GM23248 (cell line): ENCODE measurements at regions not wholly inside any gene's neighbourhood (a gene's known extent, or its start where the extent isn't known, plus 50 kb on each side); places are given as distances from the start of the nearest gene placed in this dataset.

Experiments used
- DNase-seq: peaks from one replicate; pipeline ENCODE4 v3.0.0-alpha.2; 2015
- H2AFZ ChIP-seq: fragments of 200-600 bp; sonication (generic); 2 replicates; pipeline ENCODE4 v1.6.1; 2016; ENCODE audit warnings: antibody characterized with exemption
- H3F3A ChIP-seq: fragments of 200-600 bp; sonication (generic); 2 replicates; pipeline ENCODE4 v1.6.1; 2016; ENCODE audit warnings: mild to moderate bottlenecking, antibody characterized with exemption, mixed run types; ENCODE audit not compliant: insufficient read depth
- H3K27ac ChIP-seq: fragments of 200-600 bp; sonication (generic); 2 replicates; pipeline ENCODE4 v1.5.1; 2016; ENCODE audit warnings: mild to moderate bottlenecking
- H3K27me3 ChIP-seq: fragments of 200-600 bp; sonication (generic); replicated peaks from 2 replicates; pipeline ENCODE4 v1.6.1; 2016; ENCODE audit warnings: mild to moderate bottlenecking; ENCODE audit not compliant: insufficient read depth
- H3K36me3 ChIP-seq: fragments of 200-600 bp; sonication (generic); 2 replicates; pipeline ENCODE4 v1.6.1; 2016; ENCODE audit warnings: low read depth, mild to moderate bottlenecking
- H3K4me1 ChIP-seq: fragments of 200-600 bp; sonication (generic); 2 replicates; pipeline ENCODE4 v1.6.1; 2016; ENCODE audit warnings: mild to moderate bottlenecking; ENCODE audit not compliant: insufficient read depth
- H3K4me2 ChIP-seq: fragments of 200-600 bp; sonication (generic); one replicate; pipeline ENCODE4 v1.6.1; 2016; ENCODE audit warnings: mild to moderate bottlenecking; ENCODE audit not compliant: unreplicated experiment
- H3K4me3 ChIP-seq: fragments of 200-600 bp; sonication (generic); 2 replicates; pipeline ENCODE4 v1.5.1; 2016; ENCODE audit warnings: mild to moderate bottlenecking
- H3K79me2 ChIP-seq: fragments of 200-600 bp; sonication (generic); 2 replicates; pipeline ENCODE4 v1.6.1; 2016; ENCODE audit warnings: mild to moderate bottlenecking; ENCODE audit not compliant: insufficient read depth
- H3K9ac ChIP-seq: fragments of 200-600 bp; sonication (generic); 2 replicates; pipeline ENCODE4 v1.6.1; 2016; ENCODE audit warnings: mild to moderate bottlenecking
- H3K9me2 ChIP-seq: fragments of 200-600 bp; sonication (generic); 2 replicates; pipeline ENCODE4 v1.6.1; 2016; ENCODE audit warnings: mixed run types, mild to moderate bottlenecking, moderate library complexity; ENCODE audit not compliant: insufficient read depth
- H3K9me3 ChIP-seq: fragments of 200-600 bp; sonication (generic); one replicate; pipeline ENCODE4 v1.6.1; 2017; ENCODE audit warnings: low read depth
- H4K20me1 ChIP-seq: fragments of 200-600 bp; sonication (generic); 2 replicates; pipeline ENCODE4 v1.6.0; 2016; ENCODE audit not compliant: insufficient read depth
- EZH2 ChIP-seq: fragments of 200-600 bp; sonication (generic); IDR thresholded peaks from 2 replicates; pipeline ENCODE4 v1.6.1; 2018; ENCODE audit warnings: antibody characterized with exemption, mild to moderate bottlenecking; ENCODE audit not compliant: insufficient read depth, poor library complexity, severe bottlenecking
- EZH2phosphoT487 ChIP-seq: fragments of 200-600 bp; sonication (generic); IDR thresholded peaks from 2 replicates; pipeline ENCODE4 v1.6.1; 2018; ENCODE audit warnings: antibody characterized with exemption, moderate library complexity, mild to moderate bottlenecking, low read depth; ENCODE audit not compliant: insufficient read depth
- WGBS, 2 experiments: methylation state at CpG; one replicate each; pipeline ENCODE4 v1.1.6; 2015 to 2017; ENCODE audit warnings: low lambda C conversion rate in 2 of 2, low coverage in 1 of 2; ENCODE audit errors: missing lambda C conversion rate in 2 of 2; 5-methylcytosine and 5-hydroxymethylcytosine counted together
- in situ Hi-C: fragments of 300-500 bp; cut with MboI; formaldehyde crosslinking; loops from 2 replicates; pipeline ENCODE4 v1.15.0; 2020

GRCh38 chr10:65808687-65809333 lies 1117.0 kb upstream of the LRRTM3 start:
- H3K79me2 ChIP-seq, result no peaks in the 10 kb centered on the region

GRCh38 chr10:65811931-65812525 lies 1113.8 kb upstream of the LRRTM3 start:
- H3F3A ChIP-seq, result no peaks in the 10 kb centered on the region
- H3K4me2 ChIP-seq, result no peak overlapping the region
- no peak for TF ChIP-seq EZH2phosphoT487
- TF ChIP-seq EZH2, result no peak
- no peaks in the 10 kb centered on the region for H3K27me3 ChIP-seq
- 53 to 68% methylated on average over 28 of the region's 28 CpGs for whole genome bisulfite sequencing, 2 experiments
- no peaks in the 10 kb centered on the region for H4K20me1 ChIP-seq
- H3K27ac ChIP-seq, result no peak overlapping the region
- no peak overlapping the region for H3K4me3 ChIP-seq
- DNase-seq, result no peak
- H2AFZ ChIP-seq, result no peak overlapping the region
- in situ Hi-C loops, result no loop called here
- no peaks in the 10 kb centered on the region for H3K79me2 ChIP-seq
- H3K9me2 ChIP-seq, result no peaks in the 10 kb centered on the region
- H3K9ac ChIP-seq, result no peak overlapping the region
- no peaks in the 10 kb centered on the region for H3K9me3 ChIP-seq
- no peaks in the 10 kb centered on the region for H3K36me3 ChIP-seq
- H3K4me1 ChIP-seq, result no peaks in the 10 kb centered on the region

More at GRCh38 chr10:65808687-65809333, 1117.0 kb upstream of the LRRTM3 start:
- H3K4me3 ChIP-seq, result no peak overlapping the region
- H3K9me2 ChIP-seq, result no peaks in the 10 kb centered on the region
- H3K27me3 ChIP-seq, result no peaks in the 10 kb centered on the region
- no peak for DNase-seq
- no peaks in the 10 kb centered on the region for H4K20me1 ChIP-seq
- no peaks in the 10 kb centered on the region for H3K4me1 ChIP-seq
- 24 to 30% methylated on average over 3 of the region's 3 CpGs for WGBS, 2 experiments
- H3K4me2 ChIP-seq, result no peak overlapping the region
- H3F3A ChIP-seq, result no peaks in the 10 kb centered on the region
- no peak for TF ChIP-seq EZH2
- TF ChIP-seq EZH2phosphoT487, result no peak
- H3K9me3 ChIP-seq, result no peaks in the 10 kb centered on the region
- no peaks in the 10 kb centered on the region for H3K36me3 ChIP-seq
- no peak overlapping the region for H3K9ac ChIP-seq
- in situ Hi-C loops, result no loop called here
- no peak overlapping the region for H3K27ac ChIP-seq
- no peak overlapping the region for H2AFZ ChIP-seq

GRCh38 chr10:65816536-65816935 lies 1109.3 kb upstream of the LRRTM3 start:
- 7 to 13% methylated on average over 1 of the region's 1 CpG for WGBS, 2 experiments
- in situ Hi-C loops, result no loop called here
- no peaks in the 10 kb centered on the region for H3K9me3 ChIP-seq
- no peak overlapping the region for H2AFZ ChIP-seq
- no peak overlapping the region for H3K4me2 ChIP-seq
- no peak for DNase-seq
- no peak overlapping the region for H3K27ac ChIP-seq
- H3K79me2 ChIP-seq, result no peaks in the 10 kb centered on the region
- H3K4me3 ChIP-seq, result no peak overlapping the region
- no peaks in the 10 kb centered on the region for H3K27me3 ChIP-seq
- no peaks in the 10 kb centered on the region for H3F3A ChIP-seq
- TF ChIP-seq EZH2, result no peak
- TF ChIP-seq EZH2phosphoT487, result no peak
- H3K4me1 ChIP-seq, result no peaks in the 10 kb centered on the region
- no peaks in the 10 kb centered on the region for H3K9me2 ChIP-seq
- H3K9ac ChIP-seq, result no peak overlapping the region
- H3K36me3 ChIP-seq, result no peaks in the 10 kb centered on the region
- H4K20me1 ChIP-seq, result no peaks in the 10 kb centered on the region

GRCh38 chr10:65818990-65819389 lies 1106.8 kb upstream of the LRRTM3 start:
- Histone ChIP-seq H3K36me3 (no peaks in the 10 kb centered on the region), H3K9me3 (no peaks in the 10 kb centered on the region), H3K27me3 (no peaks in the 10 kb centered on the region), H3K79me2 (no peaks in the 10 kb centered on the region), H3F3A (no peaks in the 10 kb centered on the region), H3K4me1 (no peaks in the 10 kb centered on the region), H3K4me2 (no peak overlapping the region), H3K4me3 (no peak overlapping the region), H3K9me2 (no peaks in the 10 kb centered on the region), H2AFZ (no peak overlapping the region), H3K27ac (no peak overlapping the region), H4K20me1 (no peaks in the 10 kb centered on the region), H3K9ac (no peak overlapping the region)
- no peak for TF ChIP-seq EZH2
- TF ChIP-seq EZH2phosphoT487, result no peak
- no peak for DNase-seq
- in situ Hi-C loops, result no loop called here
- 10 to 14% methylated on average over 3 of the region's 3 CpGs for WGBS, 2 experiments
